ENCODE measurements at regions not wholly inside any gene's neighbourhood (a gene's known extent, or its start where the extent isn't known, plus 50 kb on each side); places are given as distances from the start of the nearest gene placed in this dataset.

- H3K4me3 ChIP-seq (replicated peaks in 1 of 3) = no peak overlapping the region
- TF ChIP-seq POLR2A (IDR thresholded peaks at IDR 0.05) = no peak
- no peak for TF ChIP-seq CTCF (IDR thresholded peaks at IDR 0.05)
- intact Hi-C loops (cut with DNase I) = no loop called here
- WGBS, 2 donors = 67 to 74% methylated on average over 2 to 3 of the region's 5 CpGs
- H3K27me3 ChIP-seq = no peaks in the 10 kb centered on the region
- H3K36me3 ChIP-seq = no peaks in the 10 kb centered on the region
- H3K9me3 ChIP-seq = no peaks in the 10 kb centered on the region
- no peak overlapping the region for H3K27ac ChIP-seq
- no peaks in the 10 kb centered on the region for H3K4me1 ChIP-seq
- DNase-seq = no peak
Measured at GRCh38 chr2:237194081-237194480, 108.4 kb downstream of the COPS8 start.

- no peak for DNase-seq
- Histone ChIP-seq H3K9me3 (no peaks in the 10 kb centered on the region), H3K4me1 (no peaks in the 10 kb centered on the region), H3K27me3 (no peaks in the 10 kb centered on the region), H3K27ac (no peak overlapping the region), H3K36me3 (no peaks in the 10 kb centered on the region), H3K4me3 (replicated peaks in 1 of 3) (no peak overlapping the region)
- TF ChIP-seq CTCF (IDR thresholded peaks at IDR 0.05) (no peak), POLR2A (IDR thresholded peaks at IDR 0.05) (no peak)
- intact Hi-C loops (cut with DNase I) = no loop called here
- 88 to 97% methylated on average over 6 of the region's 6 CpGs for WGBS, 2 donors
Measured at GRCh38 chr2:237194906-237195305, 109.2 kb downstream of the COPS8 start.

GRCh38 chr2:237195396-237196120 is 109.9 kb downstream of the COPS8 start:
- intact Hi-C loops (cut with DNase I) = no loop called here
- H3K27ac ChIP-seq = no peak overlapping the region
- H3K4me3 ChIP-seq (replicated peaks in 1 of 3) = no peak overlapping the region

GRCh38 chr2:237196409-237196808 is 110.7 kb downstream of the COPS8 start:
- 73 to 89% methylated on average over 1 of the region's 1 CpG for WGBS, 2 donors
- no peak for DNase-seq
- H3K4me1 ChIP-seq = peaks cover 2 to 4% of the 10 kb centered on the region in 2 donors

More at GRCh38 chr2:237195396-237196120, 109.9 kb downstream of the COPS8 start:
- Histone ChIP-seq H3K9me3 (no peaks in the 10 kb centered on the region), H3K4me1 (no peaks in the 10 kb centered on the region), H3K27me3 (no peaks in the 10 kb centered on the region), H3K36me3 (no peaks in the 10 kb centered on the region)
- 82 to 89% methylated on average over 10 of the region's 10 CpGs for WGBS, 2 donors
- DNase-seq = no peak
- TF ChIP-seq POLR2A (IDR thresholded peaks at IDR 0.05) (no peak), CTCF (IDR thresholded peaks at IDR 0.05) (no peak)

More at GRCh38 chr2:237196409-237196808, 110.7 kb downstream of the COPS8 start:
- no peak for TF ChIP-seq POLR2A (IDR thresholded peaks at IDR 0.05)
- no peak for TF ChIP-seq CTCF (IDR thresholded peaks at IDR 0.05)
- intact Hi-C loops (cut with DNase I) = no loop called here
- Histone ChIP-seq H3K36me3 (no peaks in the 10 kb centered on the region), H3K9me3 (no peaks in the 10 kb centered on the region), H3K4me3 (replicated peaks in 1 of 3) (no peak overlapping the region), H3K27me3 (no peaks in the 10 kb centered on the region), H3K27ac (no peak overlapping the region)
